ENCODE measurements at regions not wholly inside any gene's neighbourhood (a gene's known extent, or its start where the extent isn't known, plus 50 kb on each side); places are given as distances from the start of the nearest gene placed in this dataset.

DNA sequence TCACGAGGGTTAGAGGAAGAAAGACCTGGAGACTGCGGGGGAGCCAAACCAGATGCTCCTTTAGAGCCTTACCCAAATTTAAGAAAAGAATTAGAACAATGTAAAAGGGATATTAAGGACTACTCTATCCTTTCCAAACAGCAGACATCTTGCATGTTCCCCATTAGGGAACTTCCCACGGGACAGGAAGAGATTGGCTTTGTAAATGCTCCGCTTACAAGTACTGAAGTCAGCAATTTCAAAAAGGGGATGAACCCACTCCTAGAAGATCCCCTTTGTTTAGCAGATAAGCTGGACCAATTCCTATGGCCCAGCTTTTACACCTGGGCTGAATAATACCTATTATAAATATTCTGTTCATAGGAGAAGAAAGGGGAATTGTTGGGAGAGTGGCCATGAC is 74.2 kb downstream of the APOBEC1 start:
- TF ChIP-seq, protein P1, sequence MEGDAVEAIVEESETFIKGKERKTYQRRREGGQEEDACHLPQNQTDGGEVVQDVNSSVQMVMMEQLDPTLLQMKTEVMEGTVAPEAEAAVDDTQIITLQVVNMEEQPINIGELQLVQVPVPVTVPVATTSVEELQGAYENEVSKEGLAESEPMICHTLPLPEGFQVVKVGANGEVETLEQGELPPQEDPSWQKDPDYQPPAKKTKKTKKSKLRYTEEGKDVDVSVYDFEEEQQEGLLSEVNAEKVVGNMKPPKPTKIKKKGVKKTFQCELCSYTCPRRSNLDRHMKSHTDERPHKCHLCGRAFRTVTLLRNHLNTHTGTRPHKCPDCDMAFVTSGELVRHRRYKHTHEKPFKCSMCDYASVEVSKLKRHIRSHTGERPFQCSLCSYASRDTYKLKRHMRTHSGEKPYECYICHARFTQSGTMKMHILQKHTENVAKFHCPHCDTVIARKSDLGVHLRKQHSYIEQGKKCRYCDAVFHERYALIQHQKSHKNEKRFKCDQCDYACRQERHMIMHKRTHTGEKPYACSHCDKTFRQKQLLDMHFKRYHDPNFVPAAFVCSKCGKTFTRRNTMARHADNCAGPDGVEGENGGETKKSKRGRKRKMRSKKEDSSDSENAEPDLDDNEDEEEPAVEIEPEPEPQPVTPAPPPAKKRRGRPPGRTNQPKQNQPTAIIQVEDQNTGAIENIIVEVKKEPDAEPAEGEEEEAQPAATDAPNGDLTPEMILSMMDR (IDR thresholded peaks at IDR 0.05 in 4 of 5, conservative IDR thresholded peaks at IDR 0.05 in 1 of 5): no peak
- TF ChIP-seq POLR2A (IDR thresholded peaks at IDR 0.05): no peak
